HG02973 (cell line): ENCODE measurements at regions not wholly inside any gene's neighbourhood (a gene's known extent, or its start where the extent isn't known, plus 50 kb on each side); places are given as distances from the start of the nearest gene placed in this dataset.

Source experiments
- ATAC-seq: cut with Tn5 transposase; IDR thresholded peaks from one replicate; pipeline ENCODE4 v1.9.1; 2021; ENCODE audit warnings: moderate library complexity; ENCODE audit not compliant: unreplicated experiment

DNA sequence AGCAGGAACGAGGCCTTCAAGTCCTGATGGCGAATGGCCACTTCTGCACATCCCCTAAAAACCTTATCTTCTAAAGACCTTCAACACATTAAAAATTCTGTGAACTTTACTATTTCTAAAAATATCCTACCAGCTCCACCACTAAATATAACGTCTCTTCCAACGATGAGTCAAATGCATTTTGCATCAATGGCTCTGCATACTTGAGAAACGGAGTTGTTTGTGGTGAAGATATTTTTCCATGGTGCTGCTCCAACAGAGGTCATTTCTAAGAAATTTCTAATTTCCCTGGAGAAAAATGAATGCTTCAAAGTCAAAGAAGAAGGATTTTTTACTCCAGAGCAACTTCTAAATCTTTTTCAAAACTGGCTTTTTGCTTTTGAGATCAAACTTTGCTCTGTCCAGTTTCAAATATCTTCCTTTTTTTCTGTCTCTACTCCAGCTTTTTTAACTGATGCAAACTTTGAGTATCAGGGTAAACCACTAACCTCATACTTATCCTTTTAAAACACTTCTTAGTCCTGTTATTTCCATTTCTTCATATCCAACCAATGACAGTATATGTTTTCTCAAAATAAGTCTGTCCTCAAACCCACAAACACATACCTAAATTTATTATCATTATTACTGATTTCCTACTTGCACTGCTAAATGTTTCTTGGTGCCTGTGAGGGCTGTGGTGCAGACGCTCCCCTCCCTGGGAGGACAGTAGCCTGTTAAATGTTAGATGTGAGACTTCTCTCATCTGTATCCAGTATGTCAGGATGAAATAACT, 258.1 kb downstream of the KLF6 start:
- ATAC-seq: no peak

DNA sequence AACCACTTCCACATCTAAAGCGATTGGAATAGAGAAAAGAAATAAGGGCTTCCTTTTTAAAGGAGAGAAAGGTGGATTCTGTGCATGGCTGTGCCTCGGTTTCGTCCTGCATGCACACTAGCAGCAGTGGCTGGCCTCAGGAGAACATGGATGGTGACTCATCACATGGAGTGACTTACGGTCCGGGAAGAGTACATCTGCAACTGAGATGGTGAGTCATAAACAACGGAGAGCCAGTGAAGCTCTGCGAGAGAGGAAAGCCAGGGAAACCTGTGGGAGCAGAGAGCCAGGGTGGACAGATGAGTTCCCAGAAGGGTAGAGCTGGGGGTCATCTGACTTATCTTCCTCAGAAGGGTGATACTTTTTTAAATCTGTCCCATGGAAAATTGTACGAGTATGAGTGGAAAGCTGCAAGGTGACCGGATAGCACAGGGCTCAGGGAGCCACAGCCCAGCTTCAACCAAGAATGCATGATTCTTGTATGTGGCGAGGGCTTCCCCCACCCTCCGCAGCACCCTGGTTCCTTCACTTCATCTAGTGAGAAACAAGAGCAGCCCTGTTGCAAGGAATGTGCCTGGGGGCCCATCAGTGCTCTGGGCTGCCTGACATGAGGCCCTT, 259.1 kb downstream of the KLF6 start:
- ATAC-seq: no peak

DNA sequence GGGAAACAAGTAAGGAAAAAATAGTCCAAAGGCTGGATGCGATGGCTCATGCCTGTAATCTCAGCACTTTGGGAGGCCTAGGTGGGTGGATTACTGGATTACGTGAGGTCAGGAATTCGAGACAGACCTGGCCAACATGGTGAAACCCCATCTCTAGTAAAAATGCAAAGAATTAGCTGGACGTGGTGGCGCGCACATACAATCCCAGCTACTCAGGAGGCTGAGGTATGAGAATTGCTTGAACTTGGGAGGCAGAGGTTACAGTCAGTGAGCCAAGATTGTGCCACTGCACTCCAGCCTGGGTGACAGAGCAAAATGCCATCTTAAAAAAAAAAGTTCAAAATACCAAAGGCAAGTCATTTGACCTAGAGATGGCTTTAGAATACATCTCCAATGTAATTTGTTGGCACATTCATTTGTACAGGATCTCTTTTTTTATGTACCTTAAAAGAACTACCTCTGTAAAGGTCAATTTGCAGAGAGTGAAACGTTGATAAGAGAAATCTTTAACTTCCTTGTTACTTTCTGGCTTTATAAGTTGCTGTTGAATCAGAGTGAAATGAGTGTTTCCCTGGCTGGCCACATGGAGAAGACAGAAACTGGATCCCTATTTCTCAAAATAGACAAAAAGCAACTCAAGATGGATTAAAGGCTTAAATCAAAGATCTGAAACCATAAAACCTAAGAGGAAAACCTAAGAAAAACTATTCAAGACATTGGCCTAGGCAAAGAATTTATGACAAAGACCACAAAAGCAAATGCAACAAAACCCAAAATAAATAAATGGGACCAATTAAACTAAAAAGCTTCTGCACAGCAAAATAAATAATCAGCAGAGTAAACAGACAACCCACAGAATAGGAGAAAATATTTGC, 260.7 kb downstream of the KLF6 start:
- ATAC-seq: no peak

DNA sequence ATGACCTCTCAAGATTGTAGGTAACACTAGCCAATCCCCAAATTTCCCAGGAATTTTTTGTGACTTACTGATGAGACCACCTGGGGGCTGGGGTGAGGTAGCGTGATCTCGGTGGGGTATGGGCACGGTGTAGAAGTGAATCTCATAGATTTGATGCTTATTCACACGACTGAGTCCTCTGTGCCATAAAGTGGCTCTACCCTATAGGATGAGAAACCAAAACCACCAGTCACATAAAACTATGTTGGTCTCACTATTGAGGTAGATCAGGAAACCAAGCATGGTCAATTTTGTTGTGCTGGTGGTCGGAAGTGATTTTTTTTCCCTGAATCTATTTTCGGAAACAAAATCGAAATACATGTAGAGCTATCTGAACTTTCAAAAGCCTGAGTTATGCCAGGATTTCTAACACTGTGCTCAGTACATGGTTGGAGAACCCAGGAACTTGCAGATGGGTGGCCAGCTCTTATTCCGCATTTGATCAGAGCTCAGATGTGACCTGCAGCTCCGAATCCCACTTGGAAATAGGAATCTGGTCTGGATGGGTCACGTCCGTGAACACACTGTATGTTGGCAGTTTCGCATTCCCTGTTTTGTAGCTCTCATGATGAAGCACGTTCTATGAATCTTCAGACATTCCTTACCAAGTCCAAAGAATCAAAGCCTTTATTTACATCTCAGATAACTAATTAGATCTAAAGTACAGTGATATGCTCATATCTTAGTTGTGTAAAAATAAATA, 261.5 kb downstream of the KLF6 start:
- ATAC-seq: no peak

DNA sequence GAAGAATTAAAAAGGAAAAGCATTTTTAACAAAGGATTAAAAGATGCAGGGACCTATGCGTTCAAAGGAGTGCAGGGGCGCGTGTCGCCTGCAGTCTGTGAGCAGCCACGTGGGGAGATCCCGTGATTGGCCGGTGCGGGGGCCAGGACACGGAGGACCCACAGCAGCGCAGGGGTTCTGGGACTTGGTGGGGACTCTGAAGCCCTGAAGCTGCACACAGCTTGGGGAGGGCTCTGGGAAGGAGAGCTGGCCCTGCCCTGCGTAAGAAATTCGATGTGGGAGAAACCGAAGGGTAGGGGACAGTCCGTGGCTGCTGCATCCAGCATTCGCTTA, 268.1 kb downstream of the KLF6 start:
- ATAC-seq: no peak

DNA sequence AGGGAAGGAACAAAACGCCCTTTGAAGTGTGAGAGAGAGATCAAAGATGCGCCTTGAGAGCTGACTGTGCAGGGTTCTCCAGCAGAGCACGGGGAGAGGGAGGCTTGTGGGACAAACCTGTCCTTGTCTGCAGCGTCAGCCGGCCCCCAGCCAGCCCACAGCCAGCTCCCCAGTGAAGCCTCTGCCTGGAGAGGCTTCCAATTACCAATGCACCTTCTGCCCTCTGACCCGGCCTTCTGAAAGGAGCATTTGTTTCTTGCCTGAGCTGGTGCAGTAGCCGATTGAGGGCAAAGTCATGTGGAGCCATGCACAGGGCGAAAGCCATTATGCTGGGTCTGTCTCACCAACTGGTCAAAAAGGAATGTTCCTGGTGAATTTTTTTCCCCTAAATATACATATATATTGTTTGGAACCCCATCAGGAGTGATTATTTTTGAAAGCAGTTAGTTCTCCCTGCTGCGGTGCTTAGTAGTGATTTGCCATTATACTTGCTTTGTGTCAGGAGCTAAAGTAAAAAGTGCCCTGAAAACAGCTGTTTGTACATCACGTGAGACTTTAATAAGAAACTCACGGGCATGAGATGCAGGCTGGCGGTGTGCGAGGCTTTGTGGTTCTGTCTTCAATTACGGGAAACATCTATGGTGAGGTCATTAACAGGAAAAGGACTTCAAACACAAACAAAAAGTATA, 268.6 kb downstream of the KLF6 start:
- ATAC-seq: no peak

DNA sequence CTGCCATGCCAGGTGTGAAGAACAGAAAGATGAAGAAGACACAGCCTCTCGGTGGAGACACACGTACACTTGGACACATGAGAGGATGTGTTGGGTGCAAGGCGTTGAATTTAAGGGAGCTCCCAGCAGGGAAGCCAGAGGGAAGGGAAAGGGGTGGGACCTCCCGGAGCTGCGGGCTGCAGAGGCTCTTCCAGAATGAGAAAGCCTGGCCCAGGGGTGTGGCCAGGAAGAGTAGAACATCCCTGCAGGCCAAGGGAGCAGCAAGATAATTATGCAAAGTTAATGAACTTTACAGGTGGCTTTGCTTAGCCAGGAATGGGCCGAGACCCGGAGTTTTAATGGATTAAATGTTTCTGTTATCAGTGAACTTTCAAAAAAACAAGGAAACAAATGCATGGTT, 270.3 kb downstream of the KLF6 start:
- no peak for ATAC-seq

DNA sequence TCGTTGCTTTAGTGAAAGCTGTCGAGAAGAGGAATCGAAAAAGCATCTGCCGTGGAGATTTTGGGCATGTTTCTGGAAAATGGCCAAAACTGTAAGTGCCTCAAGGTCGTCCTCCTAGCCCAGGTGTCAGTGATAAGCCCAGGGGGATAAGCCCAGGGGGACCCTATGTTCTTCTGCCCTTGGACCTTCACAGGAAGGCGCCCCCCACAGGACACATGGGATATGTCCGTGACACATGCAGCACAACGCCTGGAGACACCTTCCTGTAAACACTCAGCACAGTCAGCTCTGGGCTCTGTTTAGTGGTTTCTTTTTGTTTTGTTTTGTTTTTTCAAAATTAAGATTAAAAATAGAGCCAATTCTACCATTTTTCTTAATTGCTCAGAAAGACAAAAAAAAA, 272.7 kb downstream of the KLF6 start:
- no peak for ATAC-seq

DNA sequence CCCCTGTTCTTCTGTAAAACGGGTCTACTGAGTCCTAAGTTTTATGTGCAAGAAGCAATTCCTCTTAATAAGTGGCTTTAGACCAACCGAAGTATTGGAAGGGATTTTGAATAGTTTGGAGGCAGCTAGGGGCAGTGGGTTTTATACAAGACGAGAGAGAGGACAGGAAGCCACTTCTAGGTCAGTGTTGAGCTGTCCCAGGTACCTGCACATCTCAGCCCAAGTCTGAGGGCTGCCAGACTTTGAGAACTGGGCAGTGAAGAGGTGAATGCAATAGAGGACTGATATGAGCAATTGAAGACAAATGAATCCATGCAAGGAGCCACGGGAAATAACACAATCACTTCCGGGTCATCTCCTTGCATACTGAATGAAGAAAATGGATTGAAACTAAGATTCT, 273.5 kb downstream of the KLF6 start:
- ATAC-seq: no peak

DNA sequence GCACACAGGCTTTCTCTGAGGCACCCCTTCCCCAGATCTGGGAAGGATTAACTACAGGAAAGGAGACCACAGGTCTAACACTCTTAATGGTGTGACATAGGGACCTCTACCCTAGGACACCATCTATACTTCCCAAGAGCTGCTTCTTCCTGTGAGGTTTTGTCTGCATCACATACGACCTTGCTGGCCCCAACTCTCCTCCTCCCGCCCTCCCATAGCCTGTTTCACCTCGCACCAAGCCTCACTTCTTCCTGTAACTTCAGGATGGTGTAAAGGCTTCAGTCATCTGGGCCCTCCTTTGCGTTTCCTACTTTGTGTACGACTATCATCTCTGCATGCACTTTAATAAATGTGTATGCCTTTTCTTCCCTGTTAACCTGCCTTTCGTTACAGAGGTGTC, 274.3 kb downstream of the KLF6 start:
- ATAC-seq: no peak

DNA sequence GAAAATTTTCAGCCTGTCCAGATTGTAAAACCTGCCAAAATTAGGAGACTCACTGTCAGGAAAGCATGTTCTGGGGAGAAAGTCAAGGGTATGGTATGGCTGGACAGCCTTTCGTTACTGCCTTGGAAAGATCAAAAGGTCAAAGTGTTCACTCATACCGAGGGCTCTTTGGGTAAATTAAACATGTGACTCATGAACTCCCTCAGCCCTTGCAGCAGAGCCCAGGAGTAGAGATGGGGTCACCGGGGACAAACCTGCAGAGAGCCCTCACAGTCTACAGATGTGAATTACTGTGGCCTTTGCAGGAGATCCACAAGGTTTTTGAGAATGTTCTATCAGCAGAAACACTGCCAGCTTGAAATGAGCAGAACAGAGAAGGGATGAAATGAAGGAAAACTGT, 275.7 kb downstream of the KLF6 start:
- ATAC-seq: no peak

DNA sequence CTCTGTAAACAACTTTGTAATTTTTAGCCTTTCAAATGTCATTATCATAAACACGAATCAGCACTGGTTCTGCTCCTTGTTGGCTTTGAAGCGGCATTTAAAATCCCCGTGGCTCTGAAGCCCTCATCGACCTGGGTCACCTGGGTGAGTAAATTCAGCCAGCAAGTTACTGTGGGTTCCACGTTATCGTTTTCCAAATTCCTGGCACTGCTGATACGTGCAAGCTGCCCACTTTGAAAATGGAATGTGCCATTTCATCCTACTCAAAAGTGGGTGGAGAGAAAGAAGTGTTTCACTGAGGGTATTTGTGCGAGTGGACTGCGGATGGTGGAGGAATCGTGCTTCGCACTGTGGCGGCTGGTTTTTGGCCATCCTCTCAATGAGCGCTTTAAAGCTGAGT, 281.7 kb downstream of the KLF6 start:
- no peak for ATAC-seq

DNA sequence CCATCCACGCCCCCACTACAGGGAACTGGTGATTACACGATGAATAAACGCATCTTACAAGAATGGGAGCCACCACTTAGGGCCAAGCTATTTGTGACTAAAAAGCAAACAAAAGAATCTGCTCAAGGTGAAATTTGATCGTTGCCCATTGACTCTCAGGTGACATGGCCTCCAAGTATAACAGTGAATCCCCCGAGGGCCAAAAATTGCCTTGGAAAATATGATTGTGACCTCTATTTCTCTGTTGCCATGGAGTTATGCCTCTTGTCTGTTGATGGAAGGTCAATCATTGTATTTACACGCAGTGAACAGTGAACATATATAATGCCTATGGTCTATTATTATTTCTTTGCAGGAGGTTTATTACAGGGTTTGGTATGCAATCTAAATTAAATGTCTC, 282.3 kb downstream of the KLF6 start:
- ATAC-seq: no peak

DNA sequence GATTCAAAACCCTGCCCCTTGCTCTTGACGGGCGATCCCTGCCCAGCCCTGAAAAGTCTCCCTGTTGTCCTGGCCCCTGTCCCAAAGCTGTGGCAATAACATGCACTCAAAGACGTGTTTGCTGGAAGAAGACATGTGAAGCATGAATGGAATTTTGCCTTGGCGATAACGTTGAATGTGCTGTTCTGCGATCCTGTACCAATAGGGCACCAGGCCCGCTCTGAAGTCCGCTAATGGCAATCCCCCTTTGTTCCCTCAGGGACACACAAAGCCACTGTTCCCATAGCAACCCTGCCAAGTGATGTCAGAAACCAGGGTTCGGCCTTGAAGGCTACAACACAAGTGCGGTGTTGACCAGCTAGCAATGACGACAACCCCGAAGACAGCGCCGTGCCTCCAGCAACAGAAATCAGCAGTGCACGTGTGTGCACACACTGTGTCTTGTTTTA, 284.6 kb downstream of the KLF6 start:
- no peak for ATAC-seq

DNA sequence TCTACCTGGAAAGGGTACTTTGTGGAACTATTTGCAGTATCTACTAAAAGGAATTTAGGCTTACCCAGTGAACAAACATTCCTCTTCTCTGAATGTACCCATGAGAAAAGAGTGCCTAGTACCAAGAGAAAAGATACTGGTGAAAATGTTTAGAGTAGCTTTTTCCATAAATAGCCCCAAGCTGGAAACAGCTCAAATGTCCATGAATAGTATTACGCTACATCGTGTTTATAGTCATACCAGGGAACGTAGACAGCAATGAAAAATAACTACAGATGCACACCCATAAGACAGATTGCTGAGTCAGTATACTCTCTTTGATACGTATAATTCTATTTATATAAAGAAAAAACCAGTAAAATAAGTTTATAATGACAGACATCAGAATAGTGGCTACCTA, 285.9 kb downstream of the KLF6 start:
- no peak for ATAC-seq

DNA sequence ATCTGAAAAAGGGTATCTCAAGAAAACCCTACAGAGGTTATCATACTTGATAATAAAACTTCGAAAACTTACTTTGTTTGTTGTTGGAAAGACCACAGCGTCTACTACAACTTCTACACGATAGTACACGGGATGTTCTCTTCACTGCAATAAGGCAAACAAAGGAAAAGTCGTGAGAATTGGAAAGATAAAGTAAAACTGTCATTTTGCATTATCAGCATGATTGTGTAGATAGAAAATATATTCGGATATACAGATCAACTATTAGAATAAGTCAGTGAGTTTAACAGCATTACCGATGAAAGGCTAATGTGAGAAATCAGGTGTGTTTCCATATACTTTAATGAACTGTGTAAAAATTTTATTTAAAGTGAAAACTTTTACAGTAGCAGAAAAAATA, 287.4 kb downstream of the KLF6 start:
- no peak for ATAC-seq

DNA sequence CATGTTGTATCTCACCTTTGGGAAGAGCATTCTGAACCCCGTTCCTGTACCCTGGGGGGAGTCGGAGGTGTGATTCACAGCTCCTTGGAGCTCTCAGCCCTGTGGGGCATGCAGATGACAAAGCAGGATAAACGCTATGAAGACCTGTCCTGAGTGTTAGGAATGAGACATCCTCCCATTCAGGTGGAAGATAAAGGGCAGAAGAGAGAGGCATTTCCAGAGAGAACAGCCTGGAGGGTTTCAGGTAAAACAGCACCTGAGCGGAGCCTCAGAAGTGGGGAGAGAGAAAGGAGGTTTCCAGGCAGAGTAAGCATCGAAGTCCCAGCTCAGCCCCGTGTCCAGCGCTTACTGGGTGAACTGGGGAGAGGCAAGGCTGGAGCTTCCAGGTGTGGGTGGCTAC, 288.9 kb downstream of the KLF6 start:
- no peak for ATAC-seq

DNA sequence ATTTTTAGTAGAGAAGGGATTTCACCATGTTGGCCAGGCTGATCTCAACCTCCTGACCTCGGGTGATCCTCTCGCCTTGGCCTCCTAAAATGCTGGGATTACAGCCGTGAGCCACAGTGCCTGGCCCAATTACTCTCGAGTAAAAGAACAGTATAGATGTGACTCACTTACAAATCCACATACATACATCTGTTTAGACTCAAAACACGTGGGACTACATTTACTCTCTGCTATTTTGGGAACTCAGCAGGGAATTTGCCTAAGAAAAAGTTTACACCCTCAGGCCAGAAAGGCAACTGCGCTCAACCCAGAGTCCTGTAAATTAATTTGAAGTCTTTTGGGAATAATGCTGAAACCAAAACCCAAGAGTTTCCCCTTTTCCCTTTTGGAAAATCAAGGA, 289.7 kb downstream of the KLF6 start:
- ATAC-seq: no peak

DNA sequence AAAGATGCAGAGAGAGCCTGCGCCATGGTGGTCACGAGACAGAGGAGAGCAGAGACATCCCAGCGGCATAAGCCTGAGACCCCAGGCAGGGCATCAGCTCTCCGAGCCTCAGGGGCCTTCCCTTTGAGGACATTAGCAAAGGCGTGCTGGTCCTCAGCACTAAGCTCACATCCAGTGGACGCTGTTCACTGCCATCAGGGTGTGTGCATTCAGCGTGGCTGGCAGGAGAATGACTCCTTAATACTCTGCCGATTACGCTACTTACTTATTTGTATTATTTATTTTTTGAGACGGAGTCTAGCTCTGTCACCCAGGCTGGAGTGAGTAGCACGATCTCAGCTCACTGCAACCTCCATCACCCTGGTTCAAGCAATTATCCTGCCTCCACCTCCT, 290.2 kb downstream of the KLF6 start:
- no peak for ATAC-seq

DNA sequence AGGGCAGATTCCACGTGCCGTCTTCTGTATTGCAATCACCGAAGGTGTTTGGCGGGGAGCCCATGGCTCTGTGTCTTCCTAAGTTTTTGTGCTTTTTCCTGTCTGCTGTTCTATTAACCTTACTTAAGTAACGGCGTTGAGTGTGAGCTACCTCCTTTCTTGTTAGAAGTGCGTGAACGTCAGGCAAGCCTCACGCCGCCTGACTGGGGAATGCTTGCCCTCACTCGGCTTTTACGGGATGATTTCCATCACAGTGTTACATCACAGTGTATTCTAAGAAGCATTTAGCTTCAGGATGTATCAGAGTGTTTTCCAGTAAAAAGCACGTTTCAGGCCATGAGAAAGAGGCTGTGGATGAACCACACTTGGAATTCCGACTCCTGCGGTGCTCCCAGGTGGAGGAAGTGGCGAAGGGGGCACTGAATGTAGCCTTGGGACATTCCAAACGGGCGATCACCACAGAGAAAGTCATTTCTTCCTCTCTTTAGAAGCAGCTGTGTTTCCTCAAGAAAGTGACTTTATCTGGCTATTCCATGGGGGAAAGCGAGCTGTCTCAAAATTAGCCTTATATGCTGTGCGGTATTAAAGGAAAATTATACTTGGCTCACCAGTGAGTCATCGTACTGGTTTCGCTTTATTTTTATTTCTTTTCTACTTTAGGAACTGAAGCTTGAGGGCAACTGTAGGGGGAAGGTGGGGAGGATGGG, 290.7 kb downstream of the KLF6 start:
- ATAC-seq: no peak
